ENCODE measurements at regions not wholly inside any gene's neighbourhood (a gene's known extent, or its start where the extent isn't known, plus 50 kb on each side); places are given as distances from the start of the nearest gene placed in this dataset.

DNA sequence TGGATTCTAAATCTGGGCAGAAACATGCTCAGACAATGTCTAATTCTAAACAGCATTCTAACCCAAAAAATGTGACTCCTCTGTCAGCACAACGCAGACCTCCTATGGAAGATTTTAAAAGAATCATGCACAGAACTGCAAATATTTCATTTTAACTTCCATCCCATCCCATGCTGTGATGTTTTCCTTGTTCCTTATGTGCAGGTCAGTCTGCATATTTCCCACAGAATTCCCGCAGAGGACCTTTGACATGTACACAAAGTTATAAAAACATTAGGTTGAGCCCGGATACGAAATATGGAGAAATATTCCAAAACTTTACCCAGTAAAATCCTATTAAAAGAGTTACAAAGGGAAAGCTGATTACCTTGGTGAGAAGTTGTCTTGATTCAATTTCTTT is 467.1 kb upstream of the EPHA7 start:
- Histone ChIP-seq H3K4me1 (ENCODE audit: insufficient read depth) (no peaks in the 10 kb centered on the region), H3K27ac (no peak overlapping the region)
- intact Hi-C loops (cut with DNase I) = no loop called here

DNA sequence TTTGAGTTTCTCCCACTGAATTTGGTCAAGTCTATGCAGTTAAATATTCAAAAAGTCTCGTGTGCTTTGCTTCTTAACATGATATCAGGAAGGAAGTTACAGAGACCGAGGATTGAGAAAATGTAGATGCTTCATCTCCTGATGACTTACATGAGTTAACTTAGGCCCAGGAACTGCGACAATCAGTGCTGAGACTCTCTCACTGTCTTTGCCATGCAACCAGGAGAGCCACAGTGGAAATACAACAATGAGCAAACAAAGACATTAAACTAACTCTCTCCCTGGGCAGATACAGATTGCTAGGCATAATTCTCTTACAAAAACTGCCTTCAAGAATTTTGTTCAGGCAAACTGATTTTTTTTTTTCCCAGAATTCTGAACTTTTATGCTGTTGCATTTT is 440.6 kb upstream of the EPHA7 start:
- TF ChIP-seq EP300 (IDR thresholded peaks at IDR 0.05) = no peak
- no peak for TF ChIP-seq POLR2A (IDR thresholded peaks at IDR 0.05)
- no peaks in the 10 kb centered on the region for H3K27me3 ChIP-seq
- no peaks in the 10 kb centered on the region for H3K36me3 ChIP-seq
- no peak overlapping the region for H3K4me3 ChIP-seq
- DNase-seq = no peak
- H3K27ac ChIP-seq = no peak overlapping the region
- H3K9me3 ChIP-seq = no peaks in the 10 kb centered on the region
- 61 to 72% (median 70%) methylated on average over 3 of the region's 3 CpGs for WGBS, 3 donors
- H3K4me1 ChIP-seq (ENCODE audit: insufficient read depth) = no peaks in the 10 kb centered on the region
- intact Hi-C loops (cut with DNase I) = no loop called here

More for the DNA sequence above, 467.1 kb upstream of the EPHA7 start:
- Histone ChIP-seq H3K27me3 (no peaks in the 10 kb centered on the region), H3K9me3 (no peaks in the 10 kb centered on the region), H3K36me3 (no peaks in the 10 kb centered on the region), H3K4me3 (no peak overlapping the region)
- WGBS, 3 donors = 27 to 59% (median 27%) methylated on average over 4 of the region's 4 CpGs
- DNase-seq = no peak
- TF ChIP-seq EP300 (IDR thresholded peaks at IDR 0.05) = no peak
- TF ChIP-seq POLR2A (IDR thresholded peaks at IDR 0.05) = no peak
- TF ChIP-seq, protein P1, sequence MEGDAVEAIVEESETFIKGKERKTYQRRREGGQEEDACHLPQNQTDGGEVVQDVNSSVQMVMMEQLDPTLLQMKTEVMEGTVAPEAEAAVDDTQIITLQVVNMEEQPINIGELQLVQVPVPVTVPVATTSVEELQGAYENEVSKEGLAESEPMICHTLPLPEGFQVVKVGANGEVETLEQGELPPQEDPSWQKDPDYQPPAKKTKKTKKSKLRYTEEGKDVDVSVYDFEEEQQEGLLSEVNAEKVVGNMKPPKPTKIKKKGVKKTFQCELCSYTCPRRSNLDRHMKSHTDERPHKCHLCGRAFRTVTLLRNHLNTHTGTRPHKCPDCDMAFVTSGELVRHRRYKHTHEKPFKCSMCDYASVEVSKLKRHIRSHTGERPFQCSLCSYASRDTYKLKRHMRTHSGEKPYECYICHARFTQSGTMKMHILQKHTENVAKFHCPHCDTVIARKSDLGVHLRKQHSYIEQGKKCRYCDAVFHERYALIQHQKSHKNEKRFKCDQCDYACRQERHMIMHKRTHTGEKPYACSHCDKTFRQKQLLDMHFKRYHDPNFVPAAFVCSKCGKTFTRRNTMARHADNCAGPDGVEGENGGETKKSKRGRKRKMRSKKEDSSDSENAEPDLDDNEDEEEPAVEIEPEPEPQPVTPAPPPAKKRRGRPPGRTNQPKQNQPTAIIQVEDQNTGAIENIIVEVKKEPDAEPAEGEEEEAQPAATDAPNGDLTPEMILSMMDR (IDR thresholded peaks at IDR 0.05) = no peak

DNA sequence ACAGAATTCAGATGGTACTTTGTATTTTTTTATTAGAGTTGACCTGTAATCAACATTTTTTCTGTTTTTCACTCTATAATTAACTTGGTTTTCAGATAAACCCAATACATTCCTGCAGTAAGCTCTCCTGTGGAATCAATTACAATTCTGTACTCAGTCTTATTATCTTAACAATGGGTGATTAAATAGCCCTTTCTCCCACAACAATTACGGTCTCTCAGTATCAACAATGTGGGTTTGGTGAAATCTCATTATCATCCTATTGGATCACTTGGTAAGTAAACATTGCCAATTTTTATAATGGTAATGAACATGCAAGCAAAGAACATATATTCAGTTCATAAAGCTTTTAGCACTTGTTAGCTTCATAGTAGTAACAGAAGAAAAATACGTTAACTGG is 438.9 kb upstream of the EPHA7 start:
- DNase-seq = no peak
- no peak overlapping the region for H3K27ac ChIP-seq
- H3K27me3 ChIP-seq = no peaks in the 10 kb centered on the region
- no peaks in the 10 kb centered on the region for H3K9me3 ChIP-seq
- TF ChIP-seq POLR2A (IDR thresholded peaks at IDR 0.05) (no peak), EP300 (IDR thresholded peaks at IDR 0.05) (no peak)
- TF ChIP-seq, protein P1 (IDR thresholded peaks at IDR 0.05) = no peak
- no peaks in the 10 kb centered on the region for H3K4me1 ChIP-seq (ENCODE audit: insufficient read depth)
- intact Hi-C loops (cut with DNase I) = no loop called here
- 90 to 94% (median 91%) methylated on average over 2 of the region's 2 CpGs for WGBS, 3 donors
- H3K36me3 ChIP-seq = no peaks in the 10 kb centered on the region
- no peak overlapping the region for H3K4me3 ChIP-seq

DNA sequence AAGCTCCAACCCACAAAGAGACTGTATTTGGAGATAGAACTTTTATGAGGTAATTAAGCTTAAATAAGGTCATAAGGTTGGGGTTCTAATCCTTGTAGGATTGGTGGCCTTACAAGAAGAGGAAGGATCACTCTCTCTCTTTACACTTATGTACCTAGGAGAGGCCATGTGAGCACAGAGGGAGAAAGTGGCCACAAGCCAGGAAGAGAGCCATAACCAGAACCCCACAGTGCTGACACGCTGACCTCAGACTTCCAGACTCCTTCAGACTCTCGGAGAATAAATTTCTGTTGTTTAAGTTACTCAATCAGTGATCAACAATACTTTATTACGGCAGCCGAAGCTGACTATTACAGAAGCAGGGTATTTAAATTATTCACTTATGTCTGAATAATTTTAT is 430.5 kb upstream of the EPHA7 start:
- no peak for DNase-seq
- Histone ChIP-seq H3K27ac (no peak overlapping the region), H3K27me3 (no peaks in the 10 kb centered on the region), H3K4me1 (ENCODE audit: insufficient read depth) (no peaks in the 10 kb centered on the region), H3K36me3 (no peaks in the 10 kb centered on the region), H3K4me3 (no peak overlapping the region), H3K9me3 (no peaks in the 10 kb centered on the region)
- WGBS, 3 donors = 68 to 72% (median 71%) methylated on average over 4 of the region's 4 CpGs
- TF ChIP-seq EP300 (IDR thresholded peaks at IDR 0.05) (no peak), POLR2A (IDR thresholded peaks at IDR 0.05) (no peak)
- TF ChIP-seq, protein P1 (IDR thresholded peaks at IDR 0.05) = no peak
- intact Hi-C loops (cut with DNase I) = no loop called here

DNA sequence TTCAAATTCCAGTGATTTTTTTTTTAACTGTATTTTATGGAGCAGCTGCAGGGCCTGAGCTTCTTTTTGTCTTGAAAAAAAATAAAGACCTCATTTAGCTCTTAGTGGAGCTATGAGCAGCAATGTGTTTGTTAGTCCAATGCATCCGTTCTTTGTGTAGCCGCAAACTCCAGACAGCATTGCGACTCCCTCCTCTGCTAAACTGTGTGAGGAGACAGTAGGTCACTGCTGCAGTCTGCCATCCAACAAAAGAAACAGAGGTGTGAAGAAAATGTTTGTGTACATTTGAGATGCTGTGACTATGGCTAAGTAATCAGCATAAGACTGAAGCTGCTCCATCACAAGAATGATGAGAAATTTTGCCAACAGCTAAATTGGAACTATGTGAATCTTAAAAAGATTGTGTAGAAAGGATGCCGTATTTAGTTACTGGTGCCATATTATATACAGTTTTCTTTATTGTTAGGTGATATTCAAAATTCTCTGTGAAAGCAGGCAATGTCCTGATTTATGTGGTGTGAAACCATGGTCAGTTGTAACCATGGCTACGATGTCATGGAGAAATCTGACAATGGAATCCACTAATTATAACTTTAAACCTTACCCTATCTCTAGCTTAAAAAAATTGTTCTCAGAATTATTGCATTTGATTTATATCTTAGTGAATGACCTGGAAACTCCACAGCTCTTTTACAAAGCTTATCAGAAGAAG is 428.8 kb upstream of the EPHA7 start:
- intact Hi-C loops (cut with DNase I) = no loop called here
- WGBS, 3 donors = 62 to 74% (median 73%) methylated on average over 5 of the region's 5 CpGs
- H3K4me3 ChIP-seq = no peak overlapping the region
- TF ChIP-seq POLR2A (IDR thresholded peaks at IDR 0.05) (no peak), EP300 (IDR thresholded peaks at IDR 0.05) (no peak)
- TF ChIP-seq, protein P1 (IDR thresholded peaks at IDR 0.05) = no peak
- no peaks in the 10 kb centered on the region for H3K27me3 ChIP-seq
- no peak for DNase-seq
- no peaks in the 10 kb centered on the region for H3K9me3 ChIP-seq
- no peaks in the 10 kb centered on the region for H3K4me1 ChIP-seq (ENCODE audit: insufficient read depth)
- H3K36me3 ChIP-seq = no peaks in the 10 kb centered on the region
- H3K27ac ChIP-seq = no peak overlapping the region

All from ovary (tissue), 7 donors.